AML-193 (cell line): ENCODE measurements at regions not wholly inside any gene's neighbourhood (a gene's known extent, or its start where the extent isn't known, plus 50 kb on each side); places are given as distances from the start of the nearest gene placed in this dataset.

Experiments used
- DNase-seq, 2 experiments: peaks; one replicate each; lab custom pipeline; 2025; lab: John Stamatoyannopoulos, UW

GRCh38 chr2:204228169-204228886 lies 291.8 kb downstream of the ICOS start:
- no peak for DNase-seq

GRCh38 chr2:204234248-204234647 lies 297.7 kb downstream of the ICOS start:
- DNase-seq: no peak

GRCh38 chr2:204234879-204235278 lies 298.3 kb downstream of the ICOS start:
- no peak for DNase-seq

GRCh38 chr2:204237416-204237815 lies 300.9 kb downstream of the ICOS start:
- no peak for DNase-seq

GRCh38 chr2:204239411-204240165 lies 303.0 kb downstream of the ICOS start:
- no peak for DNase-seq

GRCh38 chr2:204240961-204241360 lies 304.3 kb upstream of the PARD3B start:
- no peak for DNase-seq

- no peak for DNase-seq
These were observed 295.8 kb upstream of the PARD3B start for GRCh38 chr2:204249437-204249836.

GRCh38 chr2:204250692-204251091 lies 294.6 kb upstream of the PARD3B start:
- no peak for DNase-seq

- no peak for DNase-seq
These were observed 293.9 kb upstream of the PARD3B start for GRCh38 chr2:204251158-204251997.

- DNase-seq: no peak
These were observed 293.3 kb upstream of the PARD3B start for GRCh38 chr2:204251998-204252376.

- DNase-seq: no peak
These were observed 290.2 kb upstream of the PARD3B start for GRCh38 chr2:204255071-204255470.

- no peak for DNase-seq
These were observed 289.7 kb upstream of the PARD3B start for GRCh38 chr2:204255526-204255925.

- no peak for DNase-seq
These were observed 287.5 kb upstream of the PARD3B start for GRCh38 chr2:204257781-204258180.

- no peak for DNase-seq
These were observed 286.4 kb upstream of the PARD3B start for GRCh38 chr2:204258890-204259289.

- peak; percentile 13 to 35 for DNase-seq
These were observed 285.0 kb upstream of the PARD3B start for GRCh38 chr2:204260162-204260877.

GRCh38 chr2:204260901-204261300 lies 284.4 kb upstream of the PARD3B start:
- no peak for DNase-seq

GRCh38 chr2:204261846-204262245 lies 283.4 kb upstream of the PARD3B start:
- no peak for DNase-seq

GRCh38 chr2:204264085-204264553 lies 281.2 kb upstream of the PARD3B start:
- DNase-seq: no peak

- no peak for DNase-seq
These were observed 280.6 kb upstream of the PARD3B start for GRCh38 chr2:204264621-204265140.

GRCh38 chr2:204265681-204266181 lies 279.5 kb upstream of the PARD3B start:
- DNase-seq: no peak

GRCh38 chr2:204268458-204268857 lies 276.8 kb upstream of the PARD3B start:
- no peak for DNase-seq
